ENCODE measurements at regions not wholly inside any gene's neighbourhood (a gene's known extent, or its start where the extent isn't known, plus 50 kb on each side); places are given as distances from the start of the nearest gene placed in this dataset.
"Not testable (repeated sequence)": the region's sequence is repeated elsewhere in the genome, so short reads cannot be mapped to it uniquely, and the experiment has no call there.

DNA sequence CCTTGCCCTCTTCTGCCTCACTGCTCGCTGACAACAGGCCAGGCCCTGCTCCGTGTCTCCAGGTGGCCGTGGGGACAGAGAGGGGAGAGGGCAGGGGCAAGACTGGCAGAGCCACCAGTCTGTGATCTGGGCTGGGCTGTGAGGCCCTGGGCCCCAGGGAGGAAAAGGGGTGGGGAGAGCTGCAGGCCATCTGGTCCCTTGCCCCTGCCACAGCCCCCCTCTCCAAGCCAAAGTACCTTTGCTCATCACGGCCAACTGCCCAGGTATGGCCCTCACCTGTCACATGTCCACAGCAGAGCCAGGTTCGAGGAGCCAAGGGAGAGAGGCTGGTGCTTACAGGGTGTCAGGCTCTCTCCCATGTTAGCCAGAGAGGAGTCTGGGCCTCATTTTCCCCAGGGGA is 91.4 kb upstream of the LHX1 start:
- DNase-seq (ENCODE audit: low read depth), result no peak

DNA sequence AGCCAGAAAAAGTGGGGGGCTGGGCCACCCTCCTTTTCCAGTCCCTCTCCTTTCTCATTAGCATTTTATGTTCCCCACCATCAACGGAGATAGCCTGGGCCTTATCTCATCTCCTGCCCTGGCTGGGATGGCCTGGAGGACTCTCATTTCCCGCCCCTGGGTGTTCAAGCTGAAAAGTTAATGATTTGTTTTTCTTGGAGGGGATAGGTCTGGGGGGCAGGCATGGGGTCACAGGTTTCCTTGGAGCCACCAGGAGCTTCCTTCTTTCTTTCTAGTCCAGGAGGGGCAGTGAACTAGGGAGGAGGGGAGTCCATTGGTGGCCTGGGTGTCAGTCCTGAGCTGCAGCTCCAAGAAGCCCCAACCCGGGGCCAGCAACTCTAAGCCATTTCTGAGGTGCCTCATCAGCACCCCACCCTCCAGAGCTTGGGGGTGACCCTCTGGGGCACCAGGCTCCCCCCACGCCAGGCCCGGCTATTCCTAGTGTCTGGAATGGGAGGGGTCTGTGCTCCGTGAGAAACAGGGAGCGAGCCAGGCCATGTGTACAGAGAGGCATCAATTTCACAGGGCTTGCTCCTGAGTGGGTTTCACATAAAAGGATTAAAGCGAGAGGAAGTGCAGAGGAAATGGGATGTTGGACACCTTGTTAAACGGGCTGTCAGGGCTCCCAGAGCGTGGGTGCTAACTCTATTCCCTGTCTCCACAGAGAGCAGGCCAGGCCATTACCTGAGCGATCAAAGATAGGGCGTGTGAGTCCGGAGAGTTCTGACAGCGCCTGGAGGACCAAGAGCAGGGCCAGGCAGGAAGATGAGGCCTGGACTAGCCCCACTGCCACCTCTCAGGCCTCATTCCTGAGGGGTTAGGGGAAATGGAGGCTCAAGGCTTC is 90.6 kb upstream of the LHX1 start:
- DNase-seq (ENCODE audit: low read depth), result no peak

DNA sequence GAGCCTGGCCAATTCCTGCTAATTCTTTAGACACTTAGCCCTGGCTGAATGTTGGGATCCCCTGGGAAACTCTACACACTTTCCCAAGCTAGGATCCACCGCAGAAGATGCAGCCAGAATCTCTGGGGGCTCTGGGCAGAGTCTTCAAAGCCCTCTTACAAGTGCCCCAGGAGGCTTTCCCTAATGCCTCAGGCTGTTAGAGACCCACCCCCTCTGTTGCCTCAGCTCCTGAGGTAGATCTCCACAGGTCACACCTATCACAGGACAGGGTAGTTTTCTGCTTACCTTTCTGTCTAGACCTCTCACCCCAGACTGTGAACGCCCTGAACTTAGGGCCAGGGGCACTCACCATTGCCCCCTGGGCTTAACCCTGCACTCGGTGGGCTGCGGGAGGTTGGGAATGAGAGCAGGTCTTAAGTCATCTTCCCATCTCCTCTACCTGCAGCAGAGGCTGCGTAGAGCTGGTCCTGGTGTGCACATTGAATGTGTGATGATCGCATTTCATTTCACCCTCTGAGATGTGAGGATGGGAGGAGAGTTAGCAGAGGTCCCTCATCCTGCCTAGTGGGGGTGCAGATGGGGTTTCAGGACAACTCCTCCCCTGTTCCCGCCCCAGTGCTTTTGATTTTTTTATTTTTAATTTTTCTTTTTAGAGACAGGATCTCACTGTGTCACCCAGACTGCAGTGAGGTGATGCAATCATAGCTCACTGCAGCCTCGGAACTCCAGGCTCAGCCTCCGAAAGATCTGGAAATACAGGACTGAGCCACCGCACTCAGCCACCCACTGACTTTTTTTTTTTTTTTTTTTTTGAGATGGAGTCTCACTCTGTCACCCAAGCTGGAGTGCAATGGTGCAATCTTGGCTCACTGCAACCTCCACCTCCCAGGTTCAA is 89.0 kb upstream of the LHX1 start:
- no peak for DNase-seq (ENCODE audit: low read depth)

DNA sequence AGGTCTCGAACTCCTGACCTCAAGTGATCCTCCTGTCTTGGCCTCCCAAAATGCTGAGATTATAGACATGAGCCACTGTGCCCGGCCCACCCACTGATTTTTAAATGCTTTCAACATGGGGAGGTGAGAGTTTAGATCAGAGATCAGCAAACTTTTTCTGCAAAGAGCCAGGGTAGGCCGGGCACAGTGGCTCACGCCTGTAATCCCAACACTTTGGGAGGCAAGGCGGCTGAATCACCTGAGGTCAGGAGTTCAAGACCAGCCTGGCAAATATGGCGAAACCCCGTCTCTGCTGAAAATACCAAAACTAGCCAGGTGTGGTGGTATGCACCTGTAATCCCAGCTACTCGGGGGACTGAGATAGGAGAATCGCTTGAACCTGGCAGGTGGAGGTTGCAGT is 88.3 kb upstream of the LHX1 start:
- not testable (repeated sequence) for DNase-seq (ENCODE audit: low read depth)

DNA sequence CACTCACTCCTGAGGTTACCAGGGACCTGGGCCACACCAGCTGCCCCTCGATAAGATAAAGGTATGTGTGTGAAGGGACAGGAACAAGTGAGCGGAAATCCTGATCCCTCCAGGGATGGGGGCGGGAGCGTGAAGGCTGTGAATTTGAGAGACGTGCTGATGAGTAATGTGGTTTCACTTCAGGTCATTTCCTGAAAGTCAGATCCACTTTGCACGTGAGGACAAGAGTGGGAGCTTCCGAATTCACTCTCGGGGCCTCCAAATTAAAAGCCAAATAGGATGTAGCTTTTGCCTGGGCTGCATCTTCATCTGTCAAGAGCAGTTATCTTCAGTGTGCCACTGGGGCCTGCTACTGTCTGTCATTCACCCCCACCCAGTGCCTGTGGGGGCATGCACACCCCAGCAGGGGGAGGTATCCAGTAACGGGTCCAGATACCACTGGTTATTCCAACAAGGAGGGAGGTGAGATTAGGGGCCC is 87.4 kb upstream of the LHX1 start:
- DNase-seq (ENCODE audit: low read depth), result peak; percentile 40

DNA sequence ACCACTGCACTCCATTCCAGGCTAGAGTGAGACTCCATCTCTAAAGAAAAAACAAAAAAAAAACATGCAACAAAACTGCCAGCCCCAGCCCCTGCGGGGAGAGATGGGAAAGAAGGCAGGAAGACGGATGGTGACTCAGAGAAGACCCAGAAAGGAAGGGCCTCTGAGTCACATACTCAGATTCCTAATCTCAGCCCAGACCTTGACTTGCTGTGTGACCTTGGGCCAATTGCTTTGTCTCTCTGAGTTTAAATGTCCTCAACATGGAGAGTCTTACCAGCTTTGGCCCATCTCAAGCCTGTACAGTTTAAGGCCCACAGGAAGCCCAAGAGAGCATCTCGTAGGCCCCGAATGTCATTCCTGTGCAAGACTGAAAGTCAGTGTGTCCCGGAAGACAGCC is 86.5 kb upstream of the LHX1 start:
- DNase-seq (ENCODE audit: low read depth), result peak; percentile 41

DNA sequence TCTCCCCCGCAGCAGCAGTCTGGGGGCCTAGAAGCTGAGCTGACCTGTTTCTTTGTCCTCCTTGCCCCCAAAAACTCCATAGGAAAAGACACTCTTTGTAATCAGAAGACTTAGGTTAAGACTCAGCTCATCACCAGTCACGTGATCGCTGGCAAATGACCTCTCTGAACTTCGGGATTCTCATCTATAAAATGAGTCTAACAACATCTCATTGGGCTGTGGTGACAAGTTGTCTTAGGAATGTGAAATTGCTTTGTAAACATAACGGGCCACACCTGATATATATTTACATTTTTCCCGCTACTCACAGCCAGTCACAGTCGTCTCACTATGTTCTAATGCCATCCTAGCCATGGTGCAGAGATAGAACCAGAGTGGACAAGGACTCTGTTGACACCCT is 86.0 kb upstream of the LHX1 start:
- DNase-seq (ENCODE audit: low read depth), result peak; percentile 65

DNA sequence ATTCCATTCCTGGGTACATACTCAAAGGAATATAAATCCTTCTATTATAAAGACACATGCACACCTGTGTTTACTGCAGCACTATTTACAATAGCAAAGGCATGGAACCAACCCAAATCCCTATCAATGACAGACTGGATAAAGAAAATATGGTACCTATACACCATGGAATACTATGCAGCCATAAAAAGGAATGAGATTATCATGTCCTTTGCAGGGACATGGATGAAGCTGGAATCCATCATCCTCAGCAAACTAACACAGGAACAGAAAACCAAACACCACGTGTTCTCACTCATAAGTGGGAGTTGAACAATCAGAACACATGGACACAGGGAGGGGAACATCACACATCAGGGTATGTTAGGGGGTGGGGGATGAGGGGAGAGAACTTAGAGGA is 84.8 kb upstream of the LHX1 start:
- not testable (repeated sequence) for DNase-seq (ENCODE audit: low read depth)

DNA sequence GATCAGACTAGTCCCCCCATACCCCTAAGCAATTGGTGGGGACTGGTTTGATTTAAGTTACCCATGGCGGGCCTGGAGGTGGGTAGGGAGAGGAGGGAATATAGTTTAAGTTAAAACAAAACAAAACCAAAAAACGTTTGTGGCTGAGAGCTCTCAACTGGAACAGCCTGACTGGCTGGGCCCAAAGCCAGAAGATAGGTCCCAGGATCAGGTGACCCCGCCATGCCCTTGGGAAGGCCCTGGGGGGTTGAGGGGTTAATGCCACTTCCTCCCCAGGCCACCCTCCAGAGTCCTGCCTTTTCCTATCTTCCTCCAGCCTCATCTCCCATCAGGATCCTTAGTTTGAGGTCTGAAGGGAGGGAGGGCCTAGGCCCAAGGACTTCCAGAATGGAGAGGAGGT is 82.3 kb upstream of the LHX1 start:
- DNase-seq (ENCODE audit: low read depth), result no peak

DNA sequence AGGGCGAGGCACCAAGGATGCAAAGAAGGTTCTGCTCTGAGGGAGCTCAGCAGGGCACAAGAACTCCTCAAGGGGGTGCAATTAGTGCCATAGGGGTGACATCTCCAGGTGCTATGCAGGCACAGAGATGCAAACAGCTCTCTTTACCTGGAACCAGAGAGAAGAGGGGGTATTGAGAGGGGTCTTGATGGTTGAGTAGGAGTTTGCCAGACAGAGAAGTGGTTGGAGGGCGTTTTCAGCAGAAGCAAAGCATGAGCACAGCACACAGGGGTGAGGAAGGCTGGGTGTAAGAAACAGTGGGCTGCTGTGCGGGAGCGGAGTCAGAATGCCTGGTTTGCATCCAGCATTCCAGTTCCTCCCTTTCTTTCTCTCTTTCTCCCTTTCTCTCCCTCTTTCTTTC is 81.8 kb upstream of the LHX1 start:
- no peak for DNase-seq (ENCODE audit: low read depth)

DNA sequence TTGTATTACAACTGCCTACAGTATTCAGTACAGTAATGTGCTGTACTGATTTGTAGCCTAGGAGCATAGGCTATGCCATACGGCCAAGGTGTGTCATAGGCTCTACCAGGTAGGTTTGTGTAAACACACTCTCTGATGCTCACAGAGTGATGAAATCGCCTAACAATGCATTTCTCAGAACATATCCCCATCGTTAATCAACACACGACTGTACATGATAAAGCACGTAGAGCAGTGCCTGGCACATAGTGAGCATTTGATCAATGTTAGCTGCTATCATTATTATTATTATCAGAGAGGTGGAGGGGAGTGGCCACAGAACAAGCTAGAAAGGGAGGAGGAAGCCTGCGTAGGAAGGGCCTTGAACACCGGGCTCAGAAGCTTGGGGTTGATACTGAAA is 81.1 kb upstream of the LHX1 start:
- no peak for DNase-seq (ENCODE audit: low read depth)

DNA sequence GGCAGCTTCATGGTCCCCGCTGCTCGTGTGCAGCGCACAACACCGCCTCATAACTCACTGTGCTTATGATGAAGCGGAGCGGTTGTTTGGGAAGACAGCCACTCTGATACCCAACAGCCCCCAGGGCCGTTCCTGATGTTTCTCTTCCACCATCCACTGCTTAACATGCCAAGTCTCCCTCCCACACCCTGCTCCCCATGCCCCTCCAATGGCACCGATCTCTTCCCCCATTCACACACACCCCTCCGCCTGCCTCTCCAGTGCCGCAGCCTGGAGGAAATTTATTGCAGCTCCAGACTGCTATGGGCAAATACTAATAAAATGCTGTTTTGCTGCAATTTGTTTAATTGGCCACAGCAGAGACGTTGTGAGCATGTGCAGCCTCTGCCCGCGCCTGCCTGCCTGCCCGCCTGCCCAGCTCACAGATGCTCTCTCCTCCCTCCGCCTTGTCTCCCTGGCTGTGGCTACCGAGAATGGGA is 80.3 kb upstream of the LHX1 start:
- no peak for DNase-seq (ENCODE audit: low read depth)

DNA sequence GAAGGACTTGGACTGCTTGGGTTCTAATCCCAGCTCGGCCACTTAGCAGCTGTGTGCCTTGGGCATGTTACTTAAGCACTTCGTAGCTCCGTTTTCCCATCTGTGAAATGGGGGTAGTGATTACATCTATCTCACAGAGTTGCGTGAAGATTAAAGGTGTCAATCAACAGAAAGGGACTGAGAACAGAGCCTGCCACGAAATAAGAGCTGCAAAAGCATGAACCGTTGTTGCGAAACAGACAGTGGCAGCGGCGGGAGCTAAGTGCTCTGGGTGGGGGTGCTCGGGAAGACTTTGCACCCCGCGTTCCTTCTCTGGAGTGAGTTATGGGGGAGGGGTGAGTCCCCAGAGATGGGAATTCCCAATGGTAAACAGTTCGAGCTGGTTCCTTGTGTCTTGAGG is 79.6 kb upstream of the LHX1 start:
- DNase-seq (ENCODE audit: low read depth), result no peak

DNA sequence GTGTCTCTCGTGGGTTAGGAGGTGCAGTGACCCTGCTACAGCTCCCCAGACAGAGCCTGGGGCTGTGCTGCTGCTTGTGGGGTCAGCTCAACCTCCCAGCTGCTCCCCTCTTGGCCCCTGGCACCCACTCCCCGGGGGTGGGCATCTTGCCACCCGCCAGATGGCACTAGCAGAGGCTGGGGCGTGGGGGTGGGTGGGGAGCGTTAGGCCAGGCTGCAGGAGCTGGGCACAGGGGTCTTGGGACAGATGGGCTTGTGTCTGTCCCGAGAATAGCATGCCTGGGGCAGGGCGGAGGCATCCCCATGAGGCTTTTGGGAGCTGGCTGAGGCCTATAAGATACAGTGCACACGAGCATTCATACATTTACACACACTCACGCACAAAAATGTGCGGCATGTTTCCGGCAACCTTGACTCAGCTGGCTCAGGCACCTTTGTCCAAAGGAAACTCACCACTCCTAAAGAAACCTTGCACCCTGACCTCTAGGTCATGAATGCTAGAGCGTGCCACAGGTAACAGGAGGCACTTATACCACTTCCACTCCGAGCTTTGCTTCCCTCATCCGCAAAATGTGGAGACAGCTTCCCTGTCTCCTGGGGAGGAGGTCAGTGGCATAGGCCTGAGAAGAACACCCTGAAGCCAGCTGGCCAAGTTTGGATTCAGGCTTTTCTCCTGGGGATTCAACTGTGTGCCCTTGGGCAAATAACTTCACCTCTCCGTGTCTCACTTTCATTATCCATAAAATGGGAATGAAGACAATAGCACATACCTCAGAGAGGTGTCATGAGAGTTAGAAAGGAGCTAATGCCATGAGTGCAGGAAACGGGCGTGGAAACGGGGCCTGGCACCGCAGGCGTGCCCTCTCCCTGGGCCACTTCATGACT is 78.9 kb upstream of the LHX1 start:
- no peak for DNase-seq (ENCODE audit: low read depth)

DNA sequence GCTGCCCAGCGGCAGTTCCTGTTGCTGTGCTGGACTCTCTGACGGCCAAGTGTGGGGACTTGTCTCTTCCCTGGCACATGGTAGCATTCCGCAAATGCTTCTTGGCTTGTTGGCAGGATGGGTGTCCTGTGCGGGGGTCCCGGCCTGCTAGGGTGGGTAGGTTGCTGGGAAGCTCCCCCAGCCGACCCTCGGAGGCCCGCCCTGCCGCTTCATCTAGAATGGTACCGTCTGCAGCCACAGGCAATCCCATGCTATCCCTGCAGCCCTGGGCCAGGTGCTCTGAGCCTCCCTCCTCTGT is 78.3 kb upstream of the LHX1 start:
- DNase-seq (ENCODE audit: low read depth), result no peak

DNA sequence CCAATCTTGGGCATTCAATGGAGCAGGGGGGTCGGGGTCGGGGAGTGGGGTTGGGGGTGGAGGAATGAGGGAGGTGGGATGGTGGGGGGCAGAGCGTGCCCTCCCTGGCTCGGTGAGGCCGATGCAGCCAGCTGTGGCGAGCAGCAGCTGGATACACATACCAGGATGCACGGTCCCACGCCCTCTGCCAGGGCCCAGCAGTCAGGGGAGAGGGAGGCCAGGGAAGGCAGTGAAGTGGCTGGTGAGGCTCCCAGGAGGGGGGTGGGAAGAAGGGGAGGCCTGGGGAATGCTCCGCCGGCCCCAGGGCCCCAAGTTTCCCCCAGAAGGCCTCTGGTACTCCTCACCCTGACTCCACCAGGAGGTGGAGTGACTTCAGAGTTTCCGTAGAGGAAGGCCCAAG is 77.6 kb upstream of the LHX1 start:
- no peak for DNase-seq (ENCODE audit: low read depth)

DNA sequence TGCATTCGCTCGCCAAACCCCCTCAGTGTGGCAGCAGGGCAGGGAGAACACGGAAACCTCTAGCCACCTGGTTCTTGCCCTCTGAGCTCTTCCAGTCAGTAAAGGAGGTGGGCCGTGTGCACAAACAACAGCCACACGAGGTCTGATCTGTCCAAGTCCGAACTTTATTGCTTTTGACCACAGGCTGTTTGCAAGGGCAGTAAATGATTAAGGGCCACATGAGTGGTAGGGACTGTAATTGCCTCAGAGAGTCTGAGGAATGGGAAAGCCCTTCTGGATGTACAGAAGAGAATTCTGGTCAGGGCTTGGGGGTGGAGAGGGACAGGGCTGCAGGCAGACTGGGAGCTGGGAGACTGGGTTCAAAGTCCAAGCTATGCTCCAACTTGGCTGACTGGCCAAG is 75.7 kb upstream of the LHX1 start:
- DNase-seq (ENCODE audit: low read depth), result no peak

DNA sequence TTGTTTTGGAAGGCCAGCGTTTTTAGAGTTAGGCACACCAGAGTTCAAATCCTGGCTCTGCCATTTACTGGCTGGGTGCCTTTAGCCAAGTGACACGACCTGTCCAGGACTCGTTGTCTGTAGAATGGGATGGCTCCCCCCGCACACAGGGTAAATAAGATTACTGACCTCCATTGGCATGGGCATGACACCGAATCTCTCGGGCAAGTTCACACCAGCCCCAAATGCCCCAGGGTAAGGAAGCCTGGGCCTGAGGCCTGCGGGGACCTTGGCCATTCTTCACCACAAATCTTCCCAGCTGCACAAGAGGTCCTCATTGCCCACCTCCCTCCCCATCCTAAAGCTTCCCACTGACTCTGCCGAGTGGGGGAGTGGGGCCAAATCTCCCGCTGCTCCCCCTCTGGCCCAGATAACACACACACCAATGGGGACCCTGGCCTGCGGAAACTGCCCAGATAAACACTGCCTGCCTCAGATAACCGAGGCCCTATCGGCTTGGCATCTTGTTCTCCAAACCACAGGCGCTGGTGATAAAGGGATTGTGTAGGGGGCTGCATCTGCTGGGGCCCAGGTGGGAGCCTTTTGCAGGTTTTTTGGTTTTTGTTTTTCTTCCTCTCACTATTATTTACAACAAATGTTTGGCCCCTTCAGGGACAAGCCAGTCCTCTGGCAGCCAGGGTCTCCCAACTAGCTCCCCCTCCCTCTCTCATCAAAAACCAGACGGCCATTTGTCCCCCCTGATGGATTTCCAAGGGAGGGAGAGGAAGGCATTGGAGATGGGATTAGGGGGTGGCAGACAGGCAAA is 75.0 kb upstream of the LHX1 start:
- DNase-seq (ENCODE audit: low read depth), result no peak

DNA sequence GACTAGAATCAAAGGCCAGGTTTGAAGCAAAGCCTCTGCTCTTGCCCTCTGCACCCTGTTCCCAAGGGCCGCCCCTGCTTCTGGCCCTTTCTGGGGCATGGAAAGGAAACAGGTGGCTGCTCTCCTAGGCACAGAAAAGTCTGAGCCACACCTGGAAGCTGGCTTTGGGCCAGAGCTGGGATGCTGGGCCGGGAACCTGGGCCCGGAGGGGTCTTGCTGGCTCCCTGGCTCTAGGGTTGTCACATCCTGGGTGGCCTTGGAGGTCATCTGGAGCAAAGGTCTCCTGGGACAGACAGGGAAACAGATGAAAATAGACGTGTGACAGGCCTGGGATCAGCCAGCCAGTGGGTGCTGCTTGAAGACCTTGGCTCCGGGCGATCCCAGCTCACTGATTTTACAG is 74.1 kb upstream of the LHX1 start:
- DNase-seq (ENCODE audit: low read depth), result no peak

DNA sequence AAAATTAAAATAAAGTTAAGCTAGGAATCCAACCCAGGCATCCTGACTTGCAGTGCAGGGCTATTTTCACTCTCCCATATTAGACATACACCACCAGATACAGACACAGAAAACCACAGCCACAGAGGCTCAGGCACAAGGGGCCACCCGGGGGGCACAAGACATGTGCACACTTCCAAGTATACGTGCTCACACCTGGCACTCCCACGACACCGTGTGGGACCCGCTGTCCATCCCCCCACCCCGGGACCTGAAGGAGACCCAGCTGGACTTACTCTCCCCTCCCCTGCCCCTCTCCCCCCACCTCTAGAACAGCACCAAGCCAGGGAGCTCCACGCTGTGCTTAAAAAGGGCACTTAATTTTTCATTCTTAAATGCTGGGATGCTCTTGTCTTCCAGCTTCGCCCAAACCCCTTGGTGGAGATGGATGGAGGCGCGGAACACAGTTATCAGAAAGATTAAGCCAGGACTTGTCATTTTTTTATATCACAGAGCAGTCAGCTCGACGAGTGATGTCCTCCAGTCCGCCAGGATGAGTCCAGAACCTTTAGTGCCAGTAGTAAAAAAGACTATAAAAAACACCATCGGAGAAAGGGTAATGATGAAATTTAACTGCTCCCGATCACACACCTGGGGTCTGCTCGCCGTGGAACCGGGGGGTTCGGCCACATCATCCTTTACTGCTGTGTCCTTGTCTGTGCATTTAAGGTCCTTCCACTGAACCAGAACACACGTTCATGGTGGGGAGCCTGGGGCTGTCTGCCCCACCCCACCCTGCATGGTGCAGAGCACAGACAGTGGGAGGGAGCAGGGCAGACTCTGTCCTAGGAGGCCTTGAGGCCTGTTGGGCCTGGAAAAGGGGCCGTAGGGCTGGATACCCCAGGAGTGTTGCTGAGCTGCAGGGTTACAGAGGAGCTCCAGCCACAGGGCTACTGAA is 73.3 kb upstream of the LHX1 start:
- no peak for DNase-seq (ENCODE audit: low read depth)
